Gastrocnemius medialis (tissue), 4 donors: ENCODE measurements at regions not wholly inside any gene's neighbourhood (a gene's known extent, or its start where the extent isn't known, plus 50 kb on each side); places are given as distances from the start of the nearest gene placed in this dataset.

ENCODE experiments used
- POLR2A ChIP-seq, 2 donors: fragments of 450-650 bp; IDR thresholded peaks; one replicate each; pipeline ENCODE4 v1.6.1; 2017; ENCODE audit warnings: antibody characterized with exemption in 2 of 2, mild to moderate bottlenecking in 2 of 2, moderate library complexity in 2 of 2
- TF ChIP-seq, protein P1 (sequence below), 5 experiments: fragments of 450-650 bp in 3 of 5; fragments of 200-600 bp in 2 of 5; sonication (generic) in 2 of 5; IDR thresholded peaks in 4 of 5; conservative IDR thresholded peaks in 1 of 5; 1 replicate in 4 of 5; 2 replicates in 1 of 5; pipeline ENCODE4 v1.5.1; 2016 to 2019; ENCODE audit warnings: antibody characterized with exemption in 5 of 5, mild to moderate bottlenecking in 3 of 5, moderate library complexity in 3 of 5

DNA sequence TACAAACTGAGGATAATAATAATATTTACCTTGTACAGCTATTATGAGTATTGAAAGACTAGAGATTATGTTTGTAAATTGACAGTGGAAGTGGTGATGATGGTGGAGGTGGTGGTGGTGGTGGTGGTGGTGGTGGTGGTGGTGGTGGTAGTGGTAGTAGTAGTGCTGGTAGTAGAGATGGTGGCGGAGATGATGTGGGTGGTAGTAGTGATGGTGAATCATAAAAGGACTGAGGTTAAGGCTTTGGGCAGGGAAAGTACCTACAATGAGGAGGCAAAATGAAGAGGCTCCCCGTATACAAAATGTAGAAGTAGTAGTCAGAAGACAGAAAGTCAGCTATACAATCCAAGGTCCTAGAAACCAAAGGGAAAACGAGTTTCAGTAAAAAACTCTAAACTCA, 214.1 kb downstream of the BCOR start:
- TF ChIP-seq, protein P1, sequence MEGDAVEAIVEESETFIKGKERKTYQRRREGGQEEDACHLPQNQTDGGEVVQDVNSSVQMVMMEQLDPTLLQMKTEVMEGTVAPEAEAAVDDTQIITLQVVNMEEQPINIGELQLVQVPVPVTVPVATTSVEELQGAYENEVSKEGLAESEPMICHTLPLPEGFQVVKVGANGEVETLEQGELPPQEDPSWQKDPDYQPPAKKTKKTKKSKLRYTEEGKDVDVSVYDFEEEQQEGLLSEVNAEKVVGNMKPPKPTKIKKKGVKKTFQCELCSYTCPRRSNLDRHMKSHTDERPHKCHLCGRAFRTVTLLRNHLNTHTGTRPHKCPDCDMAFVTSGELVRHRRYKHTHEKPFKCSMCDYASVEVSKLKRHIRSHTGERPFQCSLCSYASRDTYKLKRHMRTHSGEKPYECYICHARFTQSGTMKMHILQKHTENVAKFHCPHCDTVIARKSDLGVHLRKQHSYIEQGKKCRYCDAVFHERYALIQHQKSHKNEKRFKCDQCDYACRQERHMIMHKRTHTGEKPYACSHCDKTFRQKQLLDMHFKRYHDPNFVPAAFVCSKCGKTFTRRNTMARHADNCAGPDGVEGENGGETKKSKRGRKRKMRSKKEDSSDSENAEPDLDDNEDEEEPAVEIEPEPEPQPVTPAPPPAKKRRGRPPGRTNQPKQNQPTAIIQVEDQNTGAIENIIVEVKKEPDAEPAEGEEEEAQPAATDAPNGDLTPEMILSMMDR (IDR thresholded peaks at IDR 0.05 in 4 of 5, conservative IDR thresholded peaks at IDR 0.05 in 1 of 5), result no peak
- no peak for TF ChIP-seq POLR2A (IDR thresholded peaks at IDR 0.05)
